NCI-H2196 (cell line): ENCODE measurements at regions not wholly inside any gene's neighbourhood (a gene's known extent, or its start where the extent isn't known, plus 50 kb on each side); places are given as distances from the start of the nearest gene placed in this dataset.

Experiments
- DNase-seq: peaks from one replicate; lab custom pipeline; 2025; ENCODE audit not compliant: unreplicated experiment; lab: John Stamatoyannopoulos, UW

GRCh38 chr6:167673946-167674345, 152.8 kb upstream of the AFDN start:
- no peak for DNase-seq

- no peak for DNase-seq
These were observed 152.2 kb upstream of the AFDN start for GRCh38 chr6:167674486-167674885.

GRCh38 chr6:167676000-167676665, 150.6 kb upstream of the AFDN start:
- DNase-seq: no peak

- DNase-seq: no peak
These were observed 149.9 kb upstream of the AFDN start for GRCh38 chr6:167676666-167677421.

GRCh38 chr6:167677422-167677789, 149.3 kb upstream of the AFDN start:
- no peak for DNase-seq

GRCh38 chr6:167678102-167679101, 148.3 kb upstream of the AFDN start:
- DNase-seq: no peak

- DNase-seq: no peak
These were observed 147.5 kb upstream of the AFDN start for GRCh38 chr6:167679122-167679736.

GRCh38 chr6:167679790-167680604, 146.7 kb upstream of the AFDN start:
- DNase-seq: no peak

- DNase-seq: no peak
These were observed 146.0 kb upstream of the AFDN start for GRCh38 chr6:167680605-167681149.

GRCh38 chr6:167682125-167682524, 144.6 kb upstream of the AFDN start:
- DNase-seq: no peak

GRCh38 chr6:167682546-167683027, 144.1 kb upstream of the AFDN start:
- no peak for DNase-seq

- no peak for DNase-seq
These were observed 143.5 kb upstream of the AFDN start for GRCh38 chr6:167683028-167683862.

- no peak for DNase-seq
These were observed 142.2 kb upstream of the AFDN start for GRCh38 chr6:167684276-167685104.

GRCh38 chr6:167685654-167686053, 141.1 kb upstream of the AFDN start:
- no peak for DNase-seq

GRCh38 chr6:167686204-167686893, 140.4 kb upstream of the AFDN start:
- no peak for DNase-seq

GRCh38 chr6:167687116-167687725, 139.5 kb upstream of the AFDN start:
- DNase-seq: no peak

- DNase-seq: no peak
These were observed 138.6 kb upstream of the AFDN start for GRCh38 chr6:167688123-167688522.
